NCI-H146 (cell line): ENCODE measurements at regions not wholly inside any gene's neighbourhood (a gene's known extent, or its start where the extent isn't known, plus 50 kb on each side); places are given as distances from the start of the nearest gene placed in this dataset.
"Not testable (repeated sequence)": the region's sequence is repeated elsewhere in the genome, so short reads cannot be mapped to it uniquely, and the experiment has no call there.

Experiments used
- DNase-seq: peaks from one replicate; lab custom pipeline; 2025; lab: John Stamatoyannopoulos, UW

DNA sequence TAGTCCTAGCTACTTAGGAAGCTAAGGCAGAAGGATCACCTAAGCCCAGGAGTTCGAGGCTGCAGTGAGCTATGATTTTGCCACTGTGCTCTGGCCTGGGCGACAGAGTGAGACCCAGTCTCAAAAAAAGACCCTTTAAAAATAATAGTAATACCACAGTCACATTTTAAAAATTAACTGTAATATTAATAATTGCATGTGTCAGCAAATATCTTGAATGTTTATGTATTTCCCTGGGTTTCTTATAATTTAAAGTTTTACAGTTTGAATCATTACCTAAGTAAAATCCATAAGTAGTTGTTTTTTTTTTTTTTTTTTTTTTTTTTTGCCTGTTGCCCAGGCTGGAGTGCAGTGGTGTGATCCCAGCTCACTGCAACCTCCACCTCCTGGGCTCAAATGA is 69.2 kb downstream of the LYZL2 start:
- DNase-seq = no peak

DNA sequence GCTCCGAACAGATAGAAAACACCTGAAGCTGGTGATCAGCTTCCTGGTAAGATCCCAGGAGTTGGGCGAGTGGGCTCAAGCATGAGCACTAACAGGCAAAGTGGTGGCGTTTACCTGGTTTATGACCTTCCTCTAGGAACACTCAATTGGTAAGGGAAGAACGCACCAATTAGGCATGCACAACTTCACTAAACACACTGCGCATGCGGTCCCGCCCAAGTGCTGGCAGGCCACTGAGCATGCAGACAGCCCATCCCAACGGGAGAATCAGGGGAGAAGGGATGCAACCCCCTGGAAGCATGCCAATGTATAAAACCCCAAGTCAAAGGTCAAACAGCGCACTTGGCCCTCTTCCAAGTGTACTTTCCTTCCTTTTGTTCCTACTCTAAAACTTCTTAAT is 70.4 kb downstream of the LYZL2 start:
- no peak for DNase-seq

DNA sequence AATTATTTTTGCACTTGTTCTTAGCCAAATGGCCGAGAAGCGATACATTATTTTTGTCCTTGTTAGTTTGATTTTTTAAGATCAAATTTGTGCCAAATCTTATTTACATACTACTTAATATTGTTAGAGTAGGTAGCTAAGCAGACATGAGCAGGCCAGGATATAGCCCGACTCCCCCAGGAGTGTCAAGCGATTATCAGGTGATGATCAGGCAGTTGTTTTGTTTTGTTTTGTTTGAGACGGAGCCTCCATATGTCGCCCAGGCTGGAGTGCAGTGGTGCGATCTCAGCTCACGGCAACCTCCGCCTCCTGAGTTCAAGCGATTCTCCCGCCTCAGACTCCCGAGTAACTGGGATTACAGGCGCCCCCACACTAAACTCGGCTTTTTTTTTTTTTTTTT is 71.1 kb downstream of the LYZL2 start:
- no peak for DNase-seq

GRCh38 chr10:30557884-30558283 is 71.7 kb downstream of the LYZL2 start:
- DNase-seq = no peak

DNA sequence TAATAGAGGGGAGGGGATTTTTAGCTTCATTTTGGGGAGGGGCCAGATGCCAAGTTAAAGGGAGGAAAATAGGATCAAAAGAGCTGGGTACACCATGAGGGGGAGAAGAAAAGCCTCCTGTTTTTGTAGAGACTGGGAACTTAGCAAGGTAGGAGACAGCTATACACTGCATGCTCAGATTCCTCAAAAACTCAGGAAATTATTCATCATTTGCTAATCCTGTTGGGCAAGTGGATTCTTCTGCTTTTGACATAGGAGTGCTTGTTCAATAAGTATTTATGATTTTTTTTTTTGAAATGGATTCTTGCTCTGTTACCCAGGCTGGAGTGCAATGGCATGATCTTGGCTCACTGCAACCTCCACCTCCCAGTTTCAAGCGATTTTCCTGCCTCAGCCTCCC is 73.4 kb downstream of the LYZL2 start:
- no peak for DNase-seq

- DNase-seq = no peak
Observed at GRCh38 chr10:30555465-30555864, 74.1 kb downstream of the LYZL2 start.

- DNase-seq = no peak
Observed at GRCh38 chr10:30554440-30554825, 75.1 kb downstream of the LYZL2 start.

GRCh38 chr10:30553626-30554439 is 75.7 kb downstream of the LYZL2 start:
- no peak for DNase-seq

- no peak for DNase-seq
Observed at GRCh38 chr10:30553018-30553625, 76.4 kb downstream of the LYZL2 start.

GRCh38 chr10:30550967-30551815 is 78.4 kb downstream of the LYZL2 start:
- no peak for DNase-seq

DNA sequence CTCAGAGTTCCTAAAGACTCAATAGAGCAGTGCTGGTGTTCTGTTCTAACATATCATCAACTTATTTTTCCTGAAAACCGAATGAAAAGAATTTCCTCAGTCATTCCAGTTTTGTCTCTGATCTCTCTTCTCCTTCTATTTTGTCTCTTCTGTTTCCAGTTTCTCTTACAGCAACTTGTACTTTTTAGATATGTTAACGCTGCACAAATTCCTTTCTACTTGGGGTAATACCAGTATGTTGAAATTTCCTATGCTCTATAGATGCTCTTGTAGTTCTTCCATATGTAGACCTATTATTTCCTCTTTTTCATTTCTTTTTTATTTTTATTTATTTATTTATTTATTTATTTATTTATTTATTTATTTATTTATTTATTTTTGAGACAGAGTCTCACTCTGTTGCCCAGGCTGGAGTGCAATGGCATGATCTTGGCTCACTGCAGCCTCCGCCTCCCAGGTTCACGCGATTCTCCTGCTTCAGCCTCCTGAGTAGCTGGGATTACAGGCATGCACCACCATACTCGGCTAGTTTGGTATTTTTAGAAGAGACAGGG is 80.3 kb downstream of the LYZL2 start:
- not testable (repeated sequence) for DNase-seq

- DNase-seq = no peak
Observed at GRCh38 chr10:30546511-30546910, 83.0 kb downstream of the LYZL2 start.

GRCh38 chr10:30542895-30543288 is 86.7 kb downstream of the LYZL2 start:
- no peak for DNase-seq

DNA sequence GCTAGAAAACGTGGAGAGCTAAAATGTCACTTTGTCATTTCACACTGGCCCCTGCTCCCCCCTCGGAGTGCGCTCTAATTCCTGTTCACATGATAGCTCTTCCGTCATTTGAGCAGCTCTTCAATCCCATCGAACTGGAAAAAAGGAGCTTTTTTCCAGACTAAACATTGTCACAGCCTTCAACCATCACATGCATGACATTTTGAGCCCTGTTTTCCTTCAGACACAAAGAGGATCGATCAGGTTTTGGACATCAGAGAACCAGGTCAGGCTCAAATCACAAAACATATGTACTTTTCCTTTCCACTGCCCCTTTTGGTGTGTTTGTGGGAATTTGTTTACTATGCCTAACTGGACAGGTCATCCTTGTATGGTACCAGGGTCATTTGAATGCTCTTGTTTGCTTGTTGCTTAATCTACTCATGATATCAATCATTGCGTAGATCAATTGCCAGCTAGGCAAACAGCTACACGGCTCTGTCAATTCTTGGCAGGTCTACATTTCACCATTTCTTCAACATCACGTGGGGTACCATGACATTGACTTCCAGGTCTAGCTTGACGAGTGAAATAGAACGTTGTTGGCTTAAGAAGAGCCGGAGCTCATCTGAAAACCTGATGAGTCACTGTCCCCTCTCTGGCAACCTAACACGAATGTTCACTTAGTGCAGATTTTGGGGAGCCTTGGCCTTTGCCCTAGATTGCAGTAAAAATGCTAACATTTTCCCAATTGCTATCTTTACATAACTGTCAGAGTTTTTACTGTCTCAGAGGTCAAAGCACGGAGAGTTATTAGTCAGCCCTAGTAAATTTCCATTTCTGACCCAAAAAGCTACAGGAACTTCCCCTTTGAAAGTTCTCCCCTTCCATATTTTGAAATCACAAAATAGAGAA is 87.3 kb downstream of the LYZL2 start:
- no peak for DNase-seq

GRCh38 chr10:30540276-30540675 is 89.3 kb downstream of the LYZL2 start:
- DNase-seq = no peak

- no peak for DNase-seq
Observed at GRCh38 chr10:30538086-30538485, 91.5 kb downstream of the LYZL2 start.

- DNase-seq = no peak
Observed at GRCh38 chr10:30537586-30537985, 92.0 kb downstream of the LYZL2 start.

DNA sequence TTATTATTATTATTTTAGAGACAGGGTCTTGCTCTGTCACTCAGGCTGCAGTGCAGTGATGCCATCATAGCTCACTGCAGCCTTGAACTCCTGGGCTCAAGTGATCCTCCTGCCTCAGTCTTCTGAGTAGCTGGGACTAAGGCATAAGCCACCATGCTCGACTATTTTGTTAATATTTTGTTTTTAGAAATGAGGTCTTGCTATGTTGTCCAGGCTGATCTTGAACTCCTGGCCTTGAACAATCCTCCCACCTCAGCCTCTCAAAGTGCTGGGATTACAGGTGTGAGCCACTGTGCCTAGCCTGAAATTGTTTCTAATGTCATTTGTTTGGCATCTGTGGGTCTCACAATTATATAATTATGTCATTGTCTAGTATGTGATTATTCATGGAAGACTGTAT is 92.4 kb downstream of the LYZL2 start:
- not testable (repeated sequence) for DNase-seq

GRCh38 chr10:30536578-30536977 is 93.0 kb downstream of the LYZL2 start:
- no peak for DNase-seq

- no peak for DNase-seq
Observed at GRCh38 chr10:30535677-30536076, 93.9 kb downstream of the LYZL2 start.

- peak; percentile 50 for DNase-seq
Observed at GRCh38 chr10:30534465-30535144, 94.9 kb downstream of the LYZL2 start.
